ENCODE measurements at regions not wholly inside any gene's neighbourhood (a gene's known extent, or its start where the extent isn't known, plus 50 kb on each side); places are given as distances from the start of the nearest gene placed in this dataset.

- DNase-seq (ENCODE audit: low spot score) (no peak), ATAC-seq (ENCODE audit: low read depth) (no peak)
- Histone ChIP-seq H3K9me3 (ENCODE audit: severe bottlenecking) (no peaks in the 10 kb centered on the region), H3K27me3 (ENCODE audit: insufficient read depth, poor library complexity, severe bottlenecking) (no peaks in the 10 kb centered on the region), H3K36me3 (ENCODE audit: low read depth) (no peaks in the 10 kb centered on the region), H3K4me1 (ENCODE audit: insufficient read depth, poor library complexity, severe bottlenecking) (no peaks in the 10 kb centered on the region), H3K4me3 (ENCODE audit: severe bottlenecking) (no peak overlapping the region), H3K27ac (ENCODE audit: poor library complexity, severe bottlenecking) (no peak overlapping the region)
- TF ChIP-seq CTCF (IDR thresholded peaks at IDR 0.05; ENCODE audit: poor library complexity, severe bottlenecking) = no peak
Observed at GRCh38 chr2:39925312-39925711, 146.3 kb upstream of the THUMPD2 start.

GRCh38 chr2:39923455-39923854 is 144.4 kb upstream of the THUMPD2 start:
- Histone ChIP-seq H3K9me3 (ENCODE audit: severe bottlenecking) (no peaks in the 10 kb centered on the region), H3K27ac (ENCODE audit: poor library complexity, severe bottlenecking) (no peak overlapping the region), H3K27me3 (ENCODE audit: insufficient read depth, poor library complexity, severe bottlenecking) (no peaks in the 10 kb centered on the region), H3K36me3 (ENCODE audit: low read depth) (no peaks in the 10 kb centered on the region), H3K4me1 (ENCODE audit: insufficient read depth, poor library complexity, severe bottlenecking) (no peaks in the 10 kb centered on the region), H3K4me3 (ENCODE audit: severe bottlenecking) (no peak overlapping the region)
- ATAC-seq (ENCODE audit: low read depth) = no peak
- no peak for DNase-seq (ENCODE audit: low spot score)
- TF ChIP-seq CTCF (IDR thresholded peaks at IDR 0.05; ENCODE audit: poor library complexity, severe bottlenecking) = no peak

- no peaks in the 10 kb centered on the region for H3K4me1 ChIP-seq (ENCODE audit: insufficient read depth, poor library complexity, severe bottlenecking)
- no peak for TF ChIP-seq CTCF (IDR thresholded peaks at IDR 0.05; ENCODE audit: poor library complexity, severe bottlenecking)
- no peak for ATAC-seq (ENCODE audit: low read depth)
- no peaks in the 10 kb centered on the region for H3K36me3 ChIP-seq (ENCODE audit: low read depth)
- H3K4me3 ChIP-seq (ENCODE audit: severe bottlenecking) = no peak overlapping the region
- no peaks in the 10 kb centered on the region for H3K27me3 ChIP-seq (ENCODE audit: insufficient read depth, poor library complexity, severe bottlenecking)
- DNase-seq (ENCODE audit: low spot score) = no peak
- H3K27ac ChIP-seq (ENCODE audit: poor library complexity, severe bottlenecking) = no peak overlapping the region
- H3K9me3 ChIP-seq (ENCODE audit: severe bottlenecking) = no peaks in the 10 kb centered on the region
Observed at GRCh38 chr2:39922679-39923405, 143.8 kb upstream of the THUMPD2 start.

- no peaks in the 10 kb centered on the region for H3K36me3 ChIP-seq (ENCODE audit: low read depth)
- DNase-seq (ENCODE audit: low spot score) = no peak
- no peak overlapping the region for H3K4me3 ChIP-seq (ENCODE audit: severe bottlenecking)
- no peak for TF ChIP-seq CTCF (IDR thresholded peaks at IDR 0.05; ENCODE audit: poor library complexity, severe bottlenecking)
- no peaks in the 10 kb centered on the region for H3K9me3 ChIP-seq (ENCODE audit: severe bottlenecking)
- no peaks in the 10 kb centered on the region for H3K4me1 ChIP-seq (ENCODE audit: insufficient read depth, poor library complexity, severe bottlenecking)
- no peak; the same call in 2 of the 3 replicates for ATAC-seq (ENCODE audit: low read depth)
- no peaks in the 10 kb centered on the region for H3K27me3 ChIP-seq (ENCODE audit: insufficient read depth, poor library complexity, severe bottlenecking)
- no peak overlapping the region for H3K27ac ChIP-seq (ENCODE audit: poor library complexity, severe bottlenecking)
Observed at GRCh38 chr2:39920307-39920801, 141.3 kb upstream of the THUMPD2 start.
